ENCODE measurements at regions not wholly inside any gene's neighbourhood (a gene's known extent, or its start where the extent isn't known, plus 50 kb on each side); places are given as distances from the start of the nearest gene placed in this dataset.

GRCh38 chr13:106657104-106657503 is 89.2 kb upstream of the ARGLU1 start:
- H3F3A ChIP-seq (ENCODE audit: insufficient read depth, low read length, poor library complexity, severe bottlenecking) = no peaks in the 10 kb centered on the region
- H3K4me3 ChIP-seq (ENCODE audit: low read length) = no peak overlapping the region
- H3K36me3 ChIP-seq (ENCODE audit: insufficient read depth, low read length) = no peaks in the 10 kb centered on the region
- H3K27ac ChIP-seq (ENCODE audit: low read length) = no peak overlapping the region
- no peak overlapping the region for H3K4me2 ChIP-seq (ENCODE audit: low read length)
- H3K9me2 ChIP-seq (ENCODE audit: insufficient read depth, low read length) = no peaks in the 10 kb centered on the region
- TF ChIP-seq EP300 (conservative IDR thresholded peaks at IDR 0.05; ENCODE audit: poor library complexity, severe bottlenecking) (no peak), POLR2AphosphoS5 (IDR thresholded peaks at IDR 0.05) (no peak), CTCF (IDR thresholded peaks at IDR 0.05; ENCODE audit: poor library complexity, severe bottlenecking) (no peak), TAF1 (IDR thresholded peaks at IDR 0.05; ENCODE audit: low read depth) (no peak), REST (IDR thresholded peaks at IDR 0.05; ENCODE audit: borderline replicate concordance) (no peak), SMC3 (conservative IDR thresholded peaks at IDR 0.05; ENCODE audit: poor library complexity) (no peak), EZH2 (IDR thresholded peaks at IDR 0.05; ENCODE audit: borderline replicate concordance, insufficient read depth, low read length, poor library complexity, severe bottlenecking) (no peak), MXI1 (conservative IDR thresholded peaks at IDR 0.05; ENCODE audit: poor library complexity, severe bottlenecking) (no peak), RAD21 (conservative IDR thresholded peaks at IDR 0.05) (no peak)
- no peak overlapping the region for H2AFZ ChIP-seq (ENCODE audit: low read depth, low read length)
- no peak overlapping the region for H3K9ac ChIP-seq (ENCODE audit: low read length)
- H4K20me1 ChIP-seq (ENCODE audit: insufficient read depth) = no peaks in the 10 kb centered on the region
- no peaks in the 10 kb centered on the region for H3K27me3 ChIP-seq (ENCODE audit: insufficient read depth, low read depth, low read length)
- H3K9me3 ChIP-seq (ENCODE audit: low read length) = no peaks in the 10 kb centered on the region
- no peaks in the 10 kb centered on the region for H3K79me2 ChIP-seq (replicated peaks; ENCODE audit: insufficient read depth, low read length)

- no peak overlapping the region for H3K4me3 ChIP-seq (ENCODE audit: low read length)
- H3K9me3 ChIP-seq (ENCODE audit: low read length) = no peaks in the 10 kb centered on the region
- H3K27ac ChIP-seq (ENCODE audit: low read length) = peak overlapping the region; percentile 8
- H3K9ac ChIP-seq (ENCODE audit: low read length) = no peak overlapping the region
- no peaks in the 10 kb centered on the region for H3K27me3 ChIP-seq (ENCODE audit: insufficient read depth, low read depth, low read length)
- TF ChIP-seq REST (IDR thresholded peaks at IDR 0.05; ENCODE audit: borderline replicate concordance) (no peak), CTCF (IDR thresholded peaks at IDR 0.05; ENCODE audit: poor library complexity, severe bottlenecking) (no peak), POLR2AphosphoS5 (IDR thresholded peaks at IDR 0.05) (no peak), TAF1 (IDR thresholded peaks at IDR 0.05; ENCODE audit: low read depth) (no peak), MXI1 (conservative IDR thresholded peaks at IDR 0.05; ENCODE audit: poor library complexity, severe bottlenecking) (no peak), EP300 (conservative IDR thresholded peaks at IDR 0.05; ENCODE audit: poor library complexity, severe bottlenecking) (no peak), SMC3 (conservative IDR thresholded peaks at IDR 0.05; ENCODE audit: poor library complexity) (no peak), RAD21 (conservative IDR thresholded peaks at IDR 0.05) (no peak), EZH2 (IDR thresholded peaks at IDR 0.05; ENCODE audit: borderline replicate concordance, insufficient read depth, low read length, poor library complexity, severe bottlenecking) (no peak)
- no peaks in the 10 kb centered on the region for H3K9me2 ChIP-seq (ENCODE audit: insufficient read depth, low read length)
- H3K36me3 ChIP-seq (ENCODE audit: insufficient read depth, low read length) = no peaks in the 10 kb centered on the region
- H3K4me2 ChIP-seq (ENCODE audit: low read length) = no peak overlapping the region
- H2AFZ ChIP-seq (ENCODE audit: low read depth, low read length) = no peak overlapping the region
- no peaks in the 10 kb centered on the region for H3K79me2 ChIP-seq (replicated peaks; ENCODE audit: insufficient read depth, low read length)
- no peaks in the 10 kb centered on the region for H4K20me1 ChIP-seq (ENCODE audit: insufficient read depth)
- no peaks in the 10 kb centered on the region for H3F3A ChIP-seq (ENCODE audit: insufficient read depth, low read length, poor library complexity, severe bottlenecking)
These were observed 88.2 kb upstream of the ARGLU1 start for GRCh38 chr13:106656186-106656585.

Measured in neural cell (in vitro differentiated cells).